ENCODE measurements at regions not wholly inside any gene's neighbourhood (a gene's known extent, or its start where the extent isn't known, plus 50 kb on each side); places are given as distances from the start of the nearest gene placed in this dataset.

DNA sequence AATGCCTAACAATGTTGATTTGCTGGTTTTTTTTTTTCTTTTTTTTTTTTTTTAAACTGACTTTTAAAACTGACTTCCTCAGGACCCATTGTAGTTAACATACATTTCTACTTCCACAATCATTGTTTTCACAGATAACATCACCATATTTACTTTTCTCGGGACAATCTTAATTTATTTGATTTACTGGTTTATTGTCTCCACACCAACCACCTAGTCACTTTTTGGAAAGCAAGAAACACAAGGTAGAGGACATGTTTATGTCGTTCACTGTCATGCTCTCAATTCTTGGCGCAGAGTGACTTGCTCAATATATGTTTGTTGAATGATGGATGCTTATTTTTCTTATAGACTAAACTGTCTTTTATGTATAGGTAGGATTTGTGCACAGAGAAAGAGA lies 2280.7 kb downstream of the MAT2B start:
- no peak for DNase-seq

DNA sequence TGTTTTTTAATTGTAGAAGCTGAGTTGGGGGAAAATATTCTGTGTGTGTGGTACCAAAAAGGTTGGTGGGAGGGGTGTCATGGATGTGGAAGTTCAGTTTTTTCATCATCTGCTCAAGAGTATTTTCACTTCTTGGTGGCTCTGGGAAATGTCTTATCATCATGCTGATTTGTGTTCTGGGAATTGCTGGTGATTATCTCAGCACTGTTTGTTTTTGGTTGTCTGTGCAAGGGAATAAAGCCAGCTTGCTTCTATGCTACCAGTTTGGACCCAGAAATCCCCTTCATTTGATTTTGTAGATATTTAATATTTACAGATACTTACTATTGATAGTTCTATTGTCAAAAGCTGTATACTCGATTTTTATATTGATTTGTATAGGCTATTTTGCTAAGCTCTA lies 2289.7 kb downstream of the MAT2B start:
- DNase-seq: no peak

DNA sequence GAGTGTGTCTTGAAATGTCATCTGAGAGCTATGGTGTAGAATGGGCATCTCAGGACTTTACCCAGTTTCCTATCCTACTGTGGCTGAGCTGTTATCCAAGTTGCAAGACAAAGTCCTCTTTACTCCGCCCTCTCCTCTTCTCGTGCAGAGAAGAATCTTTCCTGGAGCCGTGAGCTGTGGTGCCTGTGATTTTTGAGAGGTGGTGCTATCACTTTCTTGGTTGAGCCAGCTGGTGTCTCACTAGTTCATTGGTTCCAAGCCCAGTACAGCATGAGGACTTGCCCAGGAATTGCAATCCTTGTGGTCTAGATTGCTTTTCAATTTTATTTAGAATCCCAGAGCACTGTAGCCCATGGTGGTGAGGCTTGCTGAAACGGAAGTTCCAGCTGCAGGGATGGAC lies 2300.3 kb downstream of the MAT2B start:
- DNase-seq: no peak

DNA sequence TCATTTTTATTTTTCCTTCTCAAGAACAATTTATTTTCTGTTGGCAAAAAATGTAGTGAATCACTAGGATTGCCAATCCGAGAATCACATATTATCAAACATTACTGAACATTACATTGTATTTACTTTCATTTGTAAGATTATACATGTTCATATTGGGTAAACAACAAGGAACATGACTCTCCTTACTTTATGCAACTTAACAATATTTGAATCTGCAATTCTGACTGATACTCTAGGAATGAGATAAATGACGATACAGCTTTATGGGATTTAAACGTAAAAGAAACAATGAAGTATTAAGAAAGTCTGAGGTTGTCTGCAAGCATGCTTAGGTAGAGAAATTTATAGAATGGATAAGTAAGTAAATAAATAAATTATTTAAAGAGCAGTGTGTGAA lies 2302.9 kb downstream of the MAT2B start:
- no peak for DNase-seq

- DNase-seq: no peak
Observed at GRCh38 chr5:165809914-165810313, 2304.5 kb downstream of the MAT2B start.

DNA sequence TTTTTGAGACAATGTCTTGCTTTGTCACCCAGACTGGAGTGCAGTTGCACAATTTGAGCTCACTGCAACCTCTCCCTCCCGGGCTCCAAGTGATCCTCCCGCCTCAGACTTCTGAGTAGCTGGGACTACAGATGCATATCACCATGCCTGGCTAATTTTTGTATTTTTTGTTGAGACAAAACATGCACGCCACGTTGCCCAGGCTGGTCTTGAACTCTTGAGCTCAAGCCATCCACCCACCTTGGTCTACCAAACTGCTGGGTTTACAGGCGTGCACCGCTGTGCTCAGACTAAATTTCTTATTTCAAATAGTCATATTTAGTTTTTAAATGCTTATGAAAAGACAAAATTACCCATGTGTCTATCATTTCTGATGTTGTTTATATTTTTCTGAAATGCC lies 2324.1 kb downstream of the MAT2B start:
- no peak for DNase-seq

DNA sequence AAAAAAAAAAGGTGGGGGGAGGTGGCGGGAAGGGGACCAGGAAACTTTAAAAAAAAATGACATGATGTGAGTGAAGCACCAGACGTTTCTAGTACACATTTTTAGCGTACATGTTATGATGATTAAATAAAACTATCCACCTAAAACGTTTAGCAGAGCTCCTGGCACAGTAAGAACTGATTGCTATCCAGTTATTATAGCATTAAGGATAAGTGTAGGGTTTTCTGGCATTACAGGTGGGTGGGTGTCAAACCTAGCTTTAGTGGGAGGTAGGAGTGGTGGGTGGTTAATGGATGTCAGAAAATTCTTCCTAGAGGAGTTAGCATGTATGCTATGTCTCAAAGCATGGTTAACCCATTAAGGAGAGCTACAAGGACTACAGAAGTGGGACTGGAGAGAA lies 2329.5 kb downstream of the MAT2B start:
- DNase-seq: no peak

- no peak for DNase-seq
Observed at GRCh38 chr5:165836046-165836445, 2330.6 kb downstream of the MAT2B start.

- no peak for DNase-seq
Observed at GRCh38 chr5:165837286-165837685, 2331.9 kb downstream of the MAT2B start.

DNA sequence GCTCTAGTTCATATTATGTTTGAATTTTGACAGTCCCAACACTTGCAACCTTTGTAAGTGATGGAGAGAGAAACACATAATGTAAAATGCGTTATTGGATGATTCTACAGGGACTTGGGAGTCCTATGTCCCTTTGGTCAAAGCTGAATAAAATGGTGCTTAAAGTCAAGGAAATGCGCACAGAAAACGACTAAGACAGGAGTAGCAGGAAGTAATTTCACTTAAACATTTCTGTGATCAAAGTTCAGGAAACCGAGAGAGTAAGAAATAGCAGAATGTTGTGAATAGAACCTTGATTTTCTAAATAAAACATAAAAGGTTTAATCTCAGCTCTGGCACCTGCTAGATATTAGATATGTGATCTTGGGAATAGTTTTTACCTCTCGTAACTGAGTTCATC lies 2339.2 kb downstream of the MAT2B start:
- DNase-seq: no peak

DNA sequence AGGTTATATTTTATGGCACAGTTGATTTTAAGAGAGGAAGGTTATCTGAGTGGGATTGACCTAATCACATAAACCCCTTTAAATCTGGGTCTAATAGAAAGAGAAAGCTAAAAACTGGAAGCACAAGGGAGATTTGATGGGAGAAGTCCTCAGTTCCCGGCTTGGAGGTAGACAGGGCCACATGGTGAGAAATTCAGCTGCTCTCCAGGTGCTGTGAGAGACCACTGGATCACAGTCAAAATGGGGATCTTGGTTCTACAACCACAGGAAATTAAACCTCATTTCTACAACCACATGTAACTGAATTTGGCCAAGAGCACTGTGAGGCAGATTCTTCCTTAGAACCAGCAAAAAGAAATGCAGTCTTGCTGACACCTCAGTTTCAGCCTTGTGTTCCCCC lies 2352.7 kb downstream of the MAT2B start:
- no peak for DNase-seq

- no peak for DNase-seq
Observed at GRCh38 chr5:165859251-165859650, 2353.8 kb downstream of the MAT2B start.

GRCh38 chr5:165863239-165863638 lies 2357.8 kb downstream of the MAT2B start:
- no peak for DNase-seq

DNA sequence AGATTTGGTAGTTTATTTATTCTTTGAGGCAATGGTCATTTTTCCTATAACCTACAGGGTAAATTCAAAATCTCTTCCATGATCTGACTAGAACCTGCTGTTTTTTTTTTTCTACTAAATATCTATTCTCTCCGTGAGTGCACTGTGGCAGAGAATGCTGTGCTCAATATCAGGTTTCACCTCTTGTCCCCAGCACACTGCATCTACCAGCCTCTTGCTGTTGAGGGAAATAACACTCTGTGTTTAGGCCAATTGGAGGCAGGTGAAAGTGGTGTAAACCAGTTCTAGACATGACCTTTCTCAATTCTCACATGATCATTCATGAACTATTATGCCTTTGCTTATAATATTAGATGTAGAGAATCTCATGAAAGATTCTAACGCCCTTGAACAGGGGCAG lies 2365.9 kb downstream of the MAT2B start:
- DNase-seq: no peak

DNA sequence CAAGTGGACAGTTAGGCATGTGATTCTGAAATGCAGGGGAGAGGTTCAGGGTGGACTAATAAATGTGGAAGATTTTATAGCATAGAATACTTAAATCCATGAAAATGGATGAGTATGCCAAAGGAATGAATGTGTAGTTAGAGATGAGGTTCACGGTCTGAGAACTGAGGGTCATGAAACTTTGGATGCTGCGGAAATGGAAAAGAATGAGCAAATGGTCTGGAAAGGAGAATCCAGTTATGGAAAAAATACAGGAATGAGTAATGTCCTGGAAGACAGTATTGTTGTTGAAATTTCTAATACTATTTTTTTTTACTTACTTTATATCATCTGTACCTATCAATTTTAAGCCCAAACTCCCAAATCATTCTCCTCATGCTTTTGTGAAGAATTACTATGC lies 2369.4 kb downstream of the MAT2B start:
- DNase-seq: no peak

GRCh38 chr5:165876538-165876937 lies 2371.1 kb downstream of the MAT2B start:
- DNase-seq: no peak

DNA sequence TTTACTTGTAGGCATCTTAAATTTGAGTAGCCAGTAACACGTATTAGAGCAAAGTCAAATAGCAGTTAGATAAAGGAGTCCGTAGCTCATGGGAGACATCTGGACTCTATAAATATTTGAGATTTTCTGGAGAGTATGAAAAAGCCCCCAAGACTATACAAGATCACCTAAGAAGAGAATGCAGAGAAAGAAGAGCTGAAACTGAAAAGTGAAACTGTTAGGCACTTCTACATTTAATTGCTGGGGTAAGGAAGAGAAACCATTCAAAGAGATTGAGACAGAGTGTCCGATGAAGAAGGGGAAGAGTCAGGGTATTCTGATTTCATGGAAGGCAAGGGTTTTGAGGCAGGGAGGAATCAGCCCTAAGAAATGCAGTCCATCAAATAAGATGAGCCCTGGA lies 2372.1 kb downstream of the MAT2B start:
- no peak for DNase-seq

GRCh38 chr5:165881259-165881658 lies 2375.8 kb downstream of the MAT2B start:
- DNase-seq: no peak

DNA sequence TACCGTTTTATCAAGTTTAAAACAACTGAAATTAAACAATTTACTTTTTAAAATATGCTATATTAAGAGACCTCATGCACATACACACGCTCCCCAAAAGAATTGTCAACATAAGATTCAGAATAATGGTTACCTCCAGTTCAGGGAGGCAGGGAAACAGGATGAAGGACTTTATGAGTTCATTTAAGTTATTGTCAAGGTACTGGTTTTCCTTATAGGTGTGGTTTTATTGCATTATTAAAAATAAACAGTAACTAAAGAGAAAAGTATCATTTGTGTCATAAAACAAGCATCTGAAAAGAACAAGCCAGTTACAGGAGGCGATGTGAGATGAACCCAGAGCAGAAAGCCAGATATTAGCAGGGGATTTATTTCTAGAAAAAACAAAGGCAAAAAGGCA lies 2376.7 kb downstream of the MAT2B start:
- DNase-seq: no peak

DNA sequence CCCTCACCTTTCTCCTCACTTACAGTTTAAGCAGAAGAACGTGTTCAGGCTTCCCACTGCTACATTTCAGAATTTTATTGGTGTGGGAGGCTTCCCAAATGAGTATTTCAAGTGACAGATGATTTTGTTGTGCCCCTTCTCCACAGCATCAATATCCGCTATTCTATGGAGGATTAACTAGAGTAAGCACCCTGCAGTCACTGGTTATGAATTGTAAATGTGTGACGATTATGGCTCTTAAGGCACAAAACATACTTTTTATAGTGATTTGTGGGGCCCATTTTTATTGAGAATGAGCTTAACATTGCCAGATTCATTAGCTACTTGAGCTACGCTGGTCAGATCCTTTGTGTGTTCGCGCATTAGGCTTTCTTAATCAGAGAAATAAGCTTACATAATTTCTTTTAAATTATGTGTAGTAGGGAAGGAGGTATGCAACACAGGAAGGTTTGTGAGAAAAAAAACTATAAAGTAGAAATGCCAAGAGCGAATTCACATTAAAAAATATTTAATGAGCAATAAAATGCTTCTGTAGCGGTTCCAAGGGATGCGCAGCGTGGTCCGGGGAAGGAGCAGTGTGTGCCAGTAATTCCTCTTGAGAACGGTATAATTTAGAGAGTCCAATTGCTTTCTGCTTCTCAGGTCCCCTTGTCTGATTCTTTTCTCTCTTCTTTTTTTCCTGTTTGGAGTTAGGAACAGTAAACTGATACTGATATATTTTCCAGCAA lies 2380.4 kb downstream of the MAT2B start:
- DNase-seq: no peak

DNA sequence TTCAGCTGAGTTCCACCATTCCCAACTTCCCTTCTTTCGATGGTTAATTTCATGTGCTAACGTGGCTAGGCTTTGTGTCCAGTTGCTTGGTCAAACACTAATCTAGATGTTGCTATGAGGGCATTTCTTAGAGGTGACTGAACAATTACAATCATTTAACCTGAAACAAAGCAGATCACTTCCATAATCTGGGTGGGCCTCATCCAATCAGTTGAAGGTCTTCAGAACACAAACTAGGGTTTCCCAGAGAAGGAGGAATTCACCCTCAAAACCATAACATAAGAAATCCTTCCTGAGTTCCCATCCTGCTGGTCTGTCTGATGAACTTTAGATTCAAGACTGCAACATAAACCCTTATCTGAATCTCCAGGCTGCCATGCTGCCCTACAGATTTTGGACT lies 2381.7 kb downstream of the MAT2B start:
- no peak for DNase-seq

DNA sequence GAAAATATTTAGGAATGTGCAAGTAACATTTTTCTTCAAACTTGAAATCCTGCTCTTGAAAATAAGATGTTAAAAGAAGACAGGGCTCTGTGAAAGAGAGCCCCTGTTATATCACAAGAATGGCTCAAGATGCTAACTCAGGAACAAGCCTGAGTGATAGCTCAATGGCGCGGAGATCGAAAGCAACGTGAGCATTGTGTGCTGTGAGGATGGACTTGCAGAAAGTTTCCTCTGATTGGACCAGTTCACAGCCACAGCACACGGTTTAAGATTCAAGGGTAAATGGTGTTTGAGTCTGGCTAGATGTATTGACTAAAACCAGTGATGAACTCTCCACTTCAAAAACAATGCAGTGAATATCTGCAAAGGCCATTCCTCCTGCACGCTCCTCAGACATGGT lies 2387.0 kb downstream of the MAT2B start:
- DNase-seq: no peak

DNA sequence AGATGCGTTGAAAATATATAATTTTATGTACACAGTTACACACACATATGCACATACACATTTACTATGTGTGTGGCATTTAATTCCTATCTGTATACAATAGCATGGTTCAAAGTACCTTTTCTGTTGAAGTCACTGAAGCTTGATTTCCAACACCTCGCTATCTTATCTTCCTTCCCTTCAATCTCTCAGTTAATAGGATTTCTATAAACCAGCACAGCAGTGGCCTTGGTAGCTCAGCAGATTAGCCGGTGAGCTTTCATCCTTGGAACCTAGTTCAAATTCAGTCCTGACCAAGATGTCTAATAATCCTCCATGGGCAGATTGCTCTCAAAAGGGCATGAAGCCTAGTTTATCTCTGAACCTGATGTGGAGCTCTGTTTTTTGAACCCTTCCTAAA lies 2389.5 kb downstream of the MAT2B start:
- no peak for DNase-seq

GRCh38 chr5:165903835-165904234 lies 2387.6 kb upstream of the WWC1 start:
- no peak for DNase-seq

- no peak for DNase-seq
Observed at GRCh38 chr5:165906871-165907270, 2384.6 kb upstream of the WWC1 start.

DNA sequence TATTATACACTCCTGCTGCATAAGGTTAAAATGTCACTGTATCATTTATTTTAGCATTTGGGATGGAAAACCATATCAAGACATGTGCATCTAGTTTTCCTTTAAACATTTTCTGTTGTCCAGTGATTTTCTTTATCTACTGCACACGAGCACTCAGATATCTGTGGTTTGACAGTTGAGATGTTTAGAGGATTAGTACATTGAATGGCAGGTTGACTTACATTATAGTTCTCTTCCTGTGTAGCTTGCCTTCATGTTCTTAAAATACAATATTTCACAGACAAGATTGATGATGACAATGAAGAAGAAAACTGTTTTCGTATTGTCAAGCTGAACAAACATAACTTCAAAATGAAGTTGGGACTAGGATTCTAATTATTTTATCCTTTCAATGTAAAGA lies 2378.4 kb upstream of the WWC1 start:
- DNase-seq: no peak
